T-cell (primary cell): ENCODE measurements at regions not wholly inside any gene's neighbourhood (a gene's known extent, or its start where the extent isn't known, plus 50 kb on each side); places are given as distances from the start of the nearest gene placed in this dataset.
"Not testable (repeated sequence)": the region's sequence is repeated elsewhere in the genome, so short reads cannot be mapped to it uniquely, and the experiment has no call there.

ENCODE experiments used
- ATAC-seq, 4 experiments: fragments of 200-7000 bp in 3 of 4; fragments of 150-1000 bp in 1 of 4; cut with Tn5 transposase; replicated peaks in 1 of 4; 1 replicate in 3 of 4; 2 replicates in 1 of 4; pipeline ENCODE4 v1.10.0; 2021; ENCODE audit warnings: moderate library complexity in 3 of 4, mild to moderate bottlenecking in 2 of 4, moderate number of reproducible peaks in 1 of 4
- CTCF ChIA-PET, 2 donors: fragments of 300-600 bp; sonication (Branson Sonifier 250); formaldehyde crosslinking; loops; one replicate each; lab custom pipeline; 2022; ENCODE audit warnings: antibody characterized with exemption in 2 of 2; lab: Charles Lee
- POLR2A ChIA-PET, 2 donors: fragments of 300-600 bp; sonication (Branson Sonifier 250); formaldehyde crosslinking; loops; one replicate each; lab custom pipeline; 2022; ENCODE audit warnings: antibody characterized with exemption in 2 of 2; lab: Charles Lee
- DNase-seq, 35 experiments: peaks; one replicate each; pipeline versions ENCODE4 v3.0.0 to v3.0.0-alpha.2; 2013 to 2023
- H3K27ac ChIP-seq: one replicate; pipeline ENCODE4 v1.5.1; 2013; ENCODE audit warnings: low read length
- H3K27me3 ChIP-seq, 2 experiments: replicated peaks in 1 of 2; 1 replicate in 1 of 2; 2 replicates in 1 of 2; pipeline versions ENCODE4 v1.6.1 to v1.7.0; 2013; ENCODE audit warnings: low read length in 1 of 2, mixed read lengths in 1 of 2; ENCODE audit not compliant: control insufficient read depth in 2 of 2, insufficient read depth in 2 of 2; ENCODE audit errors: extremely low read depth in 1 of 2
- H3K36me3 ChIP-seq, 2 donors: 1 replicate in 1 of 2; 2 replicates in 1 of 2; pipeline versions ENCODE4 v1.6.1 to v1.7.0; 2013; ENCODE audit warnings: low read length in 1 of 2; ENCODE audit not compliant: control insufficient read depth in 2 of 2, insufficient read depth in 1 of 2; ENCODE audit errors: extremely low read depth in 1 of 2
- H3K4me1 ChIP-seq, 2 experiments: 1 replicate in 1 of 2; 2 replicates in 1 of 2; pipeline versions ENCODE4 v1.6.1 to v1.7.0; 2013; ENCODE audit warnings: low read length in 2 of 2, mixed read lengths in 1 of 2; ENCODE audit not compliant: insufficient read depth in 2 of 2, control insufficient read depth in 1 of 2; ENCODE audit errors: extremely low read depth in 1 of 2
- H3K4me3 ChIP-seq, 2 donors: 1 replicate in 1 of 2; 2 replicates in 1 of 2; pipeline versions ENCODE4 v1.5.1 to v1.7.0; 2013; ENCODE audit warnings: mild to moderate bottlenecking in 2 of 2, low read length in 1 of 2, moderate library complexity in 1 of 2; ENCODE audit not compliant: control insufficient read depth in 1 of 2; ENCODE audit errors: extremely low read depth in 1 of 2
- H3K9me3 ChIP-seq: 2 replicates; pipeline ENCODE4 v1.7.0; 2013
- H3K27ac Mint-ChIP-seq, 2 donors: one replicate each; pipeline ENCODE4 v1.8.0; 2020 to 2021; ENCODE audit warnings: mild to moderate bottlenecking in 2 of 2, mixed read lengths in 2 of 2
- H3K27me3 Mint-ChIP-seq, 2 donors: one replicate each; pipeline ENCODE4 v1.8.0; 2021 to 2022; ENCODE audit warnings: mixed read lengths in 2 of 2
- H3K36me3 Mint-ChIP-seq: one replicate; pipeline ENCODE4 v1.8.0; 2021; ENCODE audit warnings: mixed read lengths
- H3K4me1 Mint-ChIP-seq, 3 donors: one replicate each; pipeline ENCODE4 v1.8.0; 2020 to 2022; ENCODE audit warnings: mixed read lengths in 3 of 3, mild to moderate bottlenecking in 1 of 3
- H3K4me3 Mint-ChIP-seq, 3 donors: one replicate each; pipeline ENCODE4 v1.8.0; 2020 to 2022; ENCODE audit warnings: mild to moderate bottlenecking in 3 of 3, mixed read lengths in 3 of 3, moderate library complexity in 3 of 3
- H3K9me3 Mint-ChIP-seq, 3 donors: one replicate each; pipeline ENCODE4 v1.8.0; 2020 to 2022; ENCODE audit warnings: mixed read lengths in 3 of 3
- WGBS: methylation state at CpG from one replicate; pipeline ENCODE4 v1.1.5; 2013; ENCODE audit warnings: missing lambda C conversion rate; ENCODE audit not compliant: insufficient coverage; 5-methylcytosine and 5-hydroxymethylcytosine counted together

DNA sequence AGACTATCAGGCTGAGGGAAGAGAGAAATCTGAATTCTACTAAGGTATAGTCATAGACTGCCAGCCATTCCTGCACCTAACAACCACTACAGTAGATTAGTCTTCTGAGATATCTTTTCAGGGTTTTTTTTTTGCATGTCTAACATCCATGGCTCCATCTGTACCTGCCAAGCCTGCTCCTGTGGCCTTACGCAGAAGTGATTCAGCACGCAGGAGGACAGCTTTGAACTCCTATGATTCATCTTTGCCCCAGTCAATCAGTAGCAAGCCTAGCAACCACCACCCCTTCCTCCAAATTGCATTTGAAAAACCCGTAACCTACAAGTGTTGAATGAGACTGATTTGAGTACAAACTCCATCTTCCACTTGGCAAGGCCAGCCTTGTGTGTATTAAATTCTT, 520.7 kb upstream of the HS3ST1 start:
- no peak overlapping the region for H3K27ac ChIP-seq
- no peaks in the 10 kb centered on the region for H3K4me1 ChIP-seq
- no peak overlapping the region for H3K27ac Mint-ChIP-seq
- ChIA-PET CTCF (interaction anchor here in 1 of 2 donors (0.6 kb wide), 1 partner anchor 1393 kb away, joined by 3 read pairs; no protein-coding TSS in a partner anchor), POLR2A (no interaction called here)
- no peak overlapping the region for H3K4me3 Mint-ChIP-seq
- H3K27me3 ChIP-seq, result no peaks in the 10 kb centered on the region
- H3K9me3 ChIP-seq, result no peaks in the 10 kb centered on the region
- no peaks in the 10 kb centered on the region for H3K27me3 Mint-ChIP-seq
- DNase-seq (no peak), ATAC-seq (no peak)
- H3K4me1 Mint-ChIP-seq, result no peaks in the 10 kb centered on the region
- H3K9me3 Mint-ChIP-seq, result peaks cover 0 to 3% (median 0%) of the 10 kb centered on the region in 3 donors
- no peak overlapping the region for H3K4me3 ChIP-seq
- H3K36me3 ChIP-seq, result no peaks in the 10 kb centered on the region
- H3K36me3 Mint-ChIP-seq, result no peaks in the 10 kb centered on the region
- 85% methylated on average over 2 of the region's 3 CpGs for WGBS

- H3K4me3 Mint-ChIP-seq, ATAC-seq, DNase-seq, CTCF ChIA-PET, H3K4me1 Mint-ChIP-seq, H3K27ac ChIP-seq, H3K4me1 ChIP-seq, POLR2A ChIA-PET, H3K27me3 Mint-ChIP-seq, H3K36me3 Mint-ChIP-seq, H3K4me3 ChIP-seq, H3K27ac Mint-ChIP-seq, H3K9me3 ChIP-seq, H3K36me3 ChIP-seq, H3K27me3 ChIP-seq, H3K9me3 Mint-ChIP-seq: not testable (repeated sequence)
- WGBS, result no CpG with 5 or more reads among the region's 1 CpG
Measured at GRCh38 chr4:11947629-11948028, 518.9 kb upstream of the HS3ST1 start.

- DNase-seq, result no peak
- Histone ChIP-seq H3K4me3 (no peak overlapping the region), H3K27me3 (no peaks in the 10 kb centered on the region), H3K36me3 (no peaks in the 10 kb centered on the region), H3K4me1 (no peaks in the 10 kb centered on the region), H3K9me3 (no peaks in the 10 kb centered on the region), H3K27ac (no peak overlapping the region)
- H3K36me3 Mint-ChIP-seq, result no peaks in the 10 kb centered on the region
- no peaks in the 10 kb centered on the region for H3K4me1 Mint-ChIP-seq
- H3K4me3 Mint-ChIP-seq, result no peak overlapping the region
- ChIA-PET CTCF (no interaction called here), POLR2A (no interaction called here)
- H3K27me3 Mint-ChIP-seq, result no peaks in the 10 kb centered on the region
- peaks cover 0 to 10% (median 9%) of the 10 kb centered on the region in 3 donors for H3K9me3 Mint-ChIP-seq
- no peak for ATAC-seq
- H3K27ac Mint-ChIP-seq, result no peak overlapping the region
Measured at GRCh38 chr4:11937941-11938340, 509.2 kb upstream of the HS3ST1 start.

DNA sequence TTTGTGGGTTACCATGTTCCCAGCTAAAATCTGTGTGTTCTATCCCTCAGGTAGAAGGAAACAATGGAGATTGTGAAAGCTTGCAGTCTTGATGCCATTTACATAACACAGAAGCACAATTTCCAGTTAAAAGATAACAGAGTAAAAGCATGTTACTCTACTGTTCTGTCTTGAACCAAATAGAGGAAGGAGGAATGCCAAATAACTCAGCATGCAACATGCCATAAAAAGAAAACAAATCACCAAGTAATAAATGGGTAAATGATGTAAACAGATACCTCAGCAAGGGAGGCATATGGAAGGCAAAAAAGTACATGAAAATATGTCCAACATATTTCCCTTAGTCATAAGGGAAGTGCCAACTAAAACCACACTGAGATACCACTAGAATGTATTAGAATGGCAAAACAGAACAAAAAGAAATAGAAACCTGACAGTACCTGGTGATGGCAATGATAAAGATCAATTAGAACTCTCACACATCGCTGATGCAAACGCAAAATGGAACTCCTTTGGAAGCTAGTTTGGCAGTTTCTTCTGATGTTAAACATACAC, 502.6 kb upstream of the HS3ST1 start:
- Mint-ChIP-seq H3K9me3 (peaks cover 0 to 12% (median 3%) of the 10 kb centered on the region in 3 donors), H3K27ac (no peak overlapping the region), H3K4me1 (no peaks in the 10 kb centered on the region), H3K4me3 (no peak overlapping the region), H3K27me3 (no peaks in the 10 kb centered on the region), H3K36me3 (no peaks in the 10 kb centered on the region)
- DNase-seq, result no peak
- CTCF ChIA-PET, result no interaction called here
- WGBS, result no CpG with 5 or more reads among the region's 2 CpGs
- Histone ChIP-seq H3K27ac (no peak overlapping the region), H3K4me3 (no peak overlapping the region), H3K9me3 (no peaks in the 10 kb centered on the region), H3K4me1 (no peaks in the 10 kb centered on the region), H3K36me3 (no peaks in the 10 kb centered on the region), H3K27me3 (no peaks in the 10 kb centered on the region)
- ATAC-seq, result no peak
- POLR2A ChIA-PET, result interaction anchor here in 1 of 2 donors (0.5 kb wide), 1 partner anchor 20 kb away, joined by 6 read pairs; no protein-coding TSS in a partner anchor

- DNase-seq, result no peak
- Histone ChIP-seq H3K36me3 (no peaks in the 10 kb centered on the region), H3K9me3 (no peaks in the 10 kb centered on the region), H3K27me3 (no peaks in the 10 kb centered on the region), H3K4me3 (no peak overlapping the region), H3K27ac (no peak overlapping the region), H3K4me1 (no peaks in the 10 kb centered on the region)
- 71% methylated on average over 1 of the region's 1 CpG for WGBS
- Mint-ChIP-seq H3K4me3 (no peak overlapping the region), H3K27ac (no peak overlapping the region), H3K36me3 (no peaks in the 10 kb centered on the region), H3K9me3 (peaks cover 0 to 12% (median 0%) of the 10 kb centered on the region in 3 donors), H3K4me1 (no peaks in the 10 kb centered on the region), H3K27me3 (no peaks in the 10 kb centered on the region)
- CTCF ChIA-PET, result no interaction called here
- ATAC-seq, result no peak
- POLR2A ChIA-PET, result no interaction called here
Measured at GRCh38 chr4:11929080-11929479, 500.4 kb upstream of the HS3ST1 start.

GRCh38 chr4:11919316-11919715, 490.6 kb upstream of the HS3ST1 start:
- Mint-ChIP-seq H3K4me3 (no peak overlapping the region), H3K27me3 (no peaks in the 10 kb centered on the region), H3K4me1 (no peaks in the 10 kb centered on the region), H3K9me3 (peaks cover 3 to 18% (median 6%) of the 10 kb centered on the region in 3 donors), H3K36me3 (no peaks in the 10 kb centered on the region), H3K27ac (no peak overlapping the region)
- Histone ChIP-seq H3K4me1 (no peaks in the 10 kb centered on the region), H3K27ac (no peak overlapping the region), H3K4me3 (no peak overlapping the region), H3K9me3 (no peaks in the 10 kb centered on the region), H3K27me3 (no peaks in the 10 kb centered on the region), H3K36me3 (no peaks in the 10 kb centered on the region)
- DNase-seq, result no peak
- WGBS, result no CpG with 5 or more reads among the region's 1 CpG
- POLR2A ChIA-PET, result no interaction called here
- ATAC-seq, result no peak
- CTCF ChIA-PET, result no interaction called here

DNA sequence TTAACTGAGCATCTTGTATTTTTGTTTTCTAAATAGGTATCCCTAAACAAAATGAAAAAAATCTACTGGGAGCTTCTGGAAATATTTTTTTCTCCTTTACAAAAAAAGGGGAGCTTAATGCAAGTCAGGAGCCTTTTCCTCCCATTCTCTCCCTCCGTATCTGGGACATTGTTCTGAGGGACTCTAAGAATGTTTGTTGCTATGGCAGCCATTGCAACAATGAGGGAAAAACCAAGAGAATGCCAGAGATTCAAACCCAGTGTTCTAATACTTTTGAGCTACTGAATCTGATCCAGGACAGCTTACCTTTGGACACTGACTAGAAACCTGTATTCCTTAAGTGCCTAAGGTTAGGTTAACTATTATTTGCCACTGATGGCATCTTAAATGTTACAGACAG, 485.7 kb upstream of the HS3ST1 start:
- WGBS, result no CpG with 5 or more reads among the region's 1 CpG

More for the DNA sequence above, 485.7 kb upstream of the HS3ST1 start:
- no peaks in the 10 kb centered on the region for H3K36me3 ChIP-seq
- Mint-ChIP-seq H3K4me1 (no peaks in the 10 kb centered on the region), H3K27me3 (no peaks in the 10 kb centered on the region), H3K4me3 (no peak overlapping the region), H3K36me3 (no peaks in the 10 kb centered on the region), H3K9me3 (peaks cover 0 to 7% (median 6%) of the 10 kb centered on the region in 3 donors), H3K27ac (no peak overlapping the region)
- H3K9me3 ChIP-seq, result no peaks in the 10 kb centered on the region
- H3K27ac ChIP-seq, result no peak overlapping the region
- no peak overlapping the region for H3K4me3 ChIP-seq
- ATAC-seq (no peak), DNase-seq (no peak)
- POLR2A ChIA-PET, result no interaction called here
- no peaks in the 10 kb centered on the region for H3K4me1 ChIP-seq
- H3K27me3 ChIP-seq, result no peaks in the 10 kb centered on the region
- CTCF ChIA-PET, result no interaction called here
